Mammary epithelial cell (primary cell): ENCODE measurements at regions not wholly inside any gene's neighbourhood (a gene's known extent, or its start where the extent isn't known, plus 50 kb on each side); places are given as distances from the start of the nearest gene placed in this dataset.

Experiments used
- CTCF ChIP-seq, 2 donors: IDR thresholded peaks in 1 of 2; conservative IDR thresholded peaks in 1 of 2; 2 replicates each; pipeline ENCODE4 v1.5.1; 2011 to 2012; ENCODE audit warnings: inconsistent platforms in 2 of 2, low read length in 2 of 2, mild to moderate bottlenecking in 2 of 2, control low read depth in 1 of 2, low read depth in 1 of 2; ENCODE audit not compliant: insufficient read depth in 1 of 2; ENCODE audit errors: extremely low read depth in 1 of 2
- EZH2 ChIP-seq: IDR thresholded peaks from 2 replicates; pipeline ENCODE4 v1.6.1; 2012; ENCODE audit warnings: low read length, inconsistent platforms, borderline replicate concordance

GRCh38 chr5:73998489-73998888 is 372.5 kb downstream of the ARHGEF28 start:
- TF ChIP-seq CTCF (conservative IDR thresholded peaks at IDR 0.05 in 1 of 2, IDR thresholded peaks at IDR 0.05 in 1 of 2; ENCODE audit: extremely low read depth in 1 of 2, insufficient read depth in 1 of 2, low read depth in 1 of 2, low read length in 2 of 2) (no peak), EZH2 (no peak)
